HG03378 (cell line): ENCODE measurements at regions not wholly inside any gene's neighbourhood (a gene's known extent, or its start where the extent isn't known, plus 50 kb on each side); places are given as distances from the start of the nearest gene placed in this dataset.

Experiments
- ATAC-seq: cut with Tn5 transposase; IDR thresholded peaks from one replicate; pipeline ENCODE4 v1.9.1; 2021; ENCODE audit warnings: mild to moderate bottlenecking, moderate library complexity; ENCODE audit not compliant: unreplicated experiment

DNA sequence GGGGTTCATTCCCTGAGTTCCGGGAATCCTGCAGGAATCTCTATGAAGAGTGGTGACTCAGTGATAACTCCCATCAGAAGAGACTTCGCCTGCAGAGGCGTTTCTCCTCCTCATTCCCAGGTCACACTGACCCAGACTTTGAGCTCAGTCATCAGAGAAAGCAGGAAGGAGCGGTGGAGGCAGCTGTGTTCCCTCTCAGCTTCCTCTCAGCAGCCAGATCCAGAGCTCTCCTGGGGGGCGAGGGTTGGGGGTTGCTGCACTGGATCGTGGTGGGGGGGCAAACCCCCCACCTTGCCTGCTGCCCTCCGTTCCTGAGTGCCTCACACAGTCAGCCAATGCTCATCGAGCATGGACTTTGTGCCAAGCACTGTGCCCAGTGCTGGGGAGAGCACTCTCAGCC, 271.2 kb downstream of the CBLN1 start:
- no peak for ATAC-seq

- ATAC-seq, result no peak
Measured at GRCh38 chr16:49009204-49009603, 272.4 kb downstream of the CBLN1 start.

DNA sequence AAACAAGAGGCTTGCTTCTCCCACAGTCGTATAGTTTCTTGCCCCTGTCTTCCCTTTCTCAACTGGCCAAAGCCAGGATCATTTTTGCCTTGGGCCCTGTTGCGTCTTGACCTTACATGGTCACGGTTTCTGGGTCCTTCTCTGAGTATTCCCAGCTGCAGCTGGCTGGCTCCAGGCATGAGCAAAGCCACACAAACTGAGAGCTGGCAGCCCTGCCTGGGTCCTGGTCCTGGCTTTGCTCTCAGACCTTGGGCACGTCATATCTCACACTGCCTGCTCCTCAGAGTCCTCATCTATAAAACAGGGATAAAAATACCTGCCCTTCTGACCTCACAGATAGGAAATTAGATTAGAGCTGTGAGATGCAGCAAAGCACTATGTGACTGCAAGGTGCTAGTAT, 277.6 kb downstream of the CBLN1 start:
- no peak for ATAC-seq

DNA sequence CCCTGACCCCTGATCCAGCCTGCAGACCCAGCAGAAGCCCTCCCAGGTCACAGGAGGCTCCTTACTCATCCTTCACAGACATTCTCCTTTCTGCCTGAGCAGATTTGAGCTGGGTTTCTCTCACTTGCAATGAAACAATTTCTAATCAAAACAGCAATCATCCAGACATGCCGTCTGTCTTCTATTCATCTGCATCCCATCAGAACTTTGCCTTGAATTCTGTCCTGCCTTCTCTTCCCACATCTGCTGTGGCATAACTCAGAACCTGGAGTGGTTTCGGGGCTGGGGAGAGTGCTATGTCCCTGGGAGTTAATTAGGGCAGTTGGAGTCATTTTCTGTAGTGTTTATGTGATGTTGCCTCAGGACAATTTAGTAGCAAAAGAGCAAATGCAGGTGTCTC, 278.6 kb downstream of the CBLN1 start:
- ATAC-seq, result no peak

- ATAC-seq, result no peak
Measured at GRCh38 chr16:49000594-49000993, 281.0 kb downstream of the CBLN1 start.

DNA sequence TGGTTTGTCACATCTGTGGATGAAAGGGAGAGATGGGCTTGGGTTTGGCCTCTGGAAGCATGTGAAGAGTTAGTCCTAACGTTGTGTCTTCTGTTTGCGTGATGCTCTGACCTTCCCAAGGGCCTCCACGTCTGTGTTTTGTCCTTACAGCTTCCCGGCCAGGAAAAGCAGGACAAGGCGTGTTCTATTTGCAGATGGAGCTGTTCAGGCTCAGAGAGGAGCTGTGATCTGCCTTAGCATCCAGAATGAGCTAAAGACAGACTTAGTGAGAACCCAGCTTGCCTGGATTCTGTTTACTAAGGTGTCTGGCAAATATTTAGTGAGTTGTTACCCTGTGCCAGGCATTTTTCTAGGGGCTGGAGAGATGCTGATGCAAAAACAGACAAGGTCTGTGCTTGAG, 282.1 kb downstream of the CBLN1 start:
- no peak for ATAC-seq

- no peak for ATAC-seq
Measured at GRCh38 chr16:48999044-48999443, 282.6 kb downstream of the CBLN1 start.

DNA sequence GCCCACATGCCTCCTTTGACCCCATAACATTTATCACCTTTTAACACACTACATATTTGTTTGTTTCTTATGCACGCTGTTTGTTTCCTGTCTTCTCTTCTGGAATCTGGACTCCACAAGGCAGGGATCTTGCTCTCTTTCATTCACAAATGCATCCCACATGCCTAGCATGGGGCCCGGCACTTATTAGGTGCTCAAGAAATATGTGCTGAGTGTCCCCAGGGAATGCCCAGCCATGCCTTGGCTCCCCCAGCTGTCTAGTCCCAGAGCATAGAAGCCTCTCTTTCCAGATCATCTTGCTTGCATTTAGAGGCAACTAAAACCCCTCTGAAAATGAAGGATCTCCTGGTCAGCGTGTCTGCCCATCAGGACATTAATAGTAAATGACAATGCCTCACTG, 283.7 kb downstream of the CBLN1 start:
- ATAC-seq, result no peak

GRCh38 chr16:48997081-48997615, 284.5 kb downstream of the CBLN1 start:
- ATAC-seq, result no peak

GRCh38 chr16:48978501-48978900, 303.1 kb downstream of the CBLN1 start:
- no peak for ATAC-seq

- ATAC-seq, result no peak
Measured at GRCh38 chr16:48972236-48972635, 309.4 kb downstream of the CBLN1 start.

GRCh38 chr16:48971571-48972077, 310.0 kb downstream of the CBLN1 start:
- no peak for ATAC-seq

DNA sequence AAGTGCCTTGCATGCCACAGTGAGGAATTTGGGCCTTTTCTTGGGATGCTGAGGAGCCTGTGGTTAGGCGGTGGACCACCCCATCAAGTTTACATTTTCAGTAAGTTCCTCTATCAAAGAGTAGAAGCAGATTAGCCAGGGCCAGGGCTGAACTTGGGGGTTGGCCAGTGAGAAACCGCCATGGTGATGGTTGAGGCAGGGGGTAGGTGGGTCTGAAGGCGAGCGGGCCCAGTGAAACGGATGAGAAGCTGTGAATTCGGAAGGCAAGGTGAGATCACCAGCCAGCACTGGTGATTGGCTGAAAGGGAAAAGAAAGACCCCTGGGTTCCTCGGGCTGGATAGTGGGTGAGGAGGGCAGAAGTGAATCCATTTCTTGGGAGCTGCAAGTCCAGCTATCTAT, 311.4 kb downstream of the CBLN1 start:
- ATAC-seq, result no peak

GRCh38 chr16:48969611-48970010, 312.0 kb downstream of the CBLN1 start:
- no peak for ATAC-seq

DNA sequence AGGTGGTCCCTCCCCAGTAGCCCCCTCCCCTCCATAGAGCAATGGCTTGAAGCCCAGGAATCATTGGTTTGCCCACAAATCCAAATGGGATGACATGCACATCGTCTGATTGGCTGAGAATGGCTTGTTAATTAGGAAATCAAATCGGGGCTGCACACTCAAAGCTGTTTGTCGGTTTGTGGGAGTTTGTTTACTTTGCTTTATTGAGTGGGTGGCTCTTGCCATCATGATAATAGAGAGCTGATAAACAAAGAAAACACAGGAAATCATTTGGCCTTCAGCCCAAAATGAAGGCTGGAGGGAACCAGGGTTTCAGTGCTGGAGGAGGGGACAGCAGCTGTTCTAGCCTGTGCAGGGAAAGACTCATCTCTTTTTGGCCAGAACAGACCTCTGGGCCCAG, 316.3 kb downstream of the CBLN1 start:
- no peak for ATAC-seq

DNA sequence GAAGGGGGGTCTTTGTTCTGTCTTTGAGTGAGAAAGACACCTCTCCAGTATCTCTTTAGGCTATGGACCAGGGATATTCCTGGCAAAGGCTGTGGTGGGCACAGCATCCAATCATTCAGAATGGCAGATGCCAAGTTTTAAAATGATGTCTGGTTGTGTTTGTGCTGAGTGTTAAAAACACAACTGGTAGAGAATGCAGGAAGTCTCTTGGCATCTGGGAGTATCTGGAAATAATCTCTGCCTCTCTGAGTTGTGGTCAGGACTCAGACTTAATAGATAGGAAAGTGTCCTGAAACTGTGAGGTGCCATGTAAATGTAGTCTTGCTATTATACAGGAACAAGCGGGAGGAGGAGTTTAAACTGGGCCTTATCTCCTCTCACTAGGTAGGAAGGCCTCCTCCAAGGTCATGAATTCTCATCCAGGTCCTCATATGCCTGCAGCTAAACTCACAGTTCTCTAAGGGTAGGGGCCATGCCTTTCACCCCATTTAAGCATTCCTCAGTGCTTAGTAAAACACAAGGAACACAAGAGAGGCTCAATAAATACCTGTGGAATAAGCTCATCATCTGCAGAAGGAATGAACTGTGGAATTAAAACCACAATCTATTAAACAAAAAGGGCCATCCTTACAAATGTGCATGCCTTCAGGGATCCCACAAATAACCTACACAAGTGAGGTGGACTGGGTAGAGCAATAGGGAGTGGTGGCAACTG, 317.6 kb downstream of the CBLN1 start:
- ATAC-seq, result no peak

GRCh38 chr16:48963306-48963705, 318.3 kb downstream of the CBLN1 start:
- ATAC-seq, result no peak

- ATAC-seq, result no peak
Measured at GRCh38 chr16:48961546-48961945, 320.1 kb downstream of the CBLN1 start.

DNA sequence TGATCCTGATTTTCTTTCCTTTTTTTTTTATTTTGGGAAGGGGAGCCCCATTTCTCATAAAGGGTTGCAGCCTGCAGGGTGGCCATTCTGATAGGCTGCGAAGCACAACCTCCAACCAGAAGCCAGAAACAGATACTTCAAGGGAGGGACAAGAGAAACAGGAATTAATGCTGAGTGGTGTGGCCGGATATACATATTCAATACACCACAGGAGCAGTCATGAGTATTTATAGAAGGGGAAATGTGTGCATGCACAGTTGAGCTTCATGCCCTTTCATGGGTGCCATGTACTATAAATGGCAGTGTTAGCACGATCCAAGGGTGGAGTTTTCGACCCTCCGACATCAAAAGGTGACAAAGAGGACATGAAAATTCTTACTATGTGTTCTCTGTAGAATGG, 320.8 kb downstream of the CBLN1 start:
- no peak for ATAC-seq

GRCh38 chr16:48959747-48960146, 321.9 kb downstream of the CBLN1 start:
- ATAC-seq, result no peak

DNA sequence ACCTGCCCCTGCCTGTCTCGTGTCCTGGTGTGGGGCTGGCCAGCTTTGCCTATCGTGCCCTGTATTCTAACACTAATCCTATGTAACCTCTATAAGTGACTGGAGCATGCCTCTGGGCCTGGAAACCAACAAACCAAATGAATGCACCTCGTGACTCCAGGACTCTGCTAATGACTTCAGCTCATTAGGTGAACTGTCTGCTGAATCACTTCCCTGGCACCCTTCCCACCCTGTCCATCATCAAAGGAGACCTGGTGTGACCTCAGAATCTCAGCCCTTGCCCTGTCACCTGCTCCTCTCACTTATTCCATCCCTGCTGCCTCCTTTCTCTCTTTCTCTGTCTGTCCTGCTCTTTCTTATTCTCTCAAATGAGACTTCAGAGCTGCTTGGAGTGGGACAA, 322.4 kb downstream of the CBLN1 start:
- ATAC-seq, result no peak

DNA sequence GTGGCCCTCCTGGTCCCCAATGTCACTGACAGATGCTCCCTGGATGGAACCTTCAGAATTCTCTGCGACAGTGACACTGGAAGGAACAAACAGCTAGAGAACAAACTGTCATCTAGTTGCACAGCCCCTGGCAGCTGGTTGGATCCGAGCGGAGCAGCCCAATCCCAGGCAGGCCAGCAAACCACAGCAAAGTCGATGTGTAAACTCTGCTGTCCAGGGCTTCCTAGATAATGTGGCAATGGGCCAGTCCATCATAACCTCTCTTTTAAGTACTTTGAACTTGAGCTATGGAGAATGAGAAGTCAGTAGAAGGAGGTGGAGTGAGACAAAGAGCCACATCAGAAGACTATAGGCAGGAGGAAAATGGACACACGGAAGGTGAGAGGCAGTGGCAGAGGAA, 323.0 kb downstream of the CBLN1 start:
- no peak for ATAC-seq

DNA sequence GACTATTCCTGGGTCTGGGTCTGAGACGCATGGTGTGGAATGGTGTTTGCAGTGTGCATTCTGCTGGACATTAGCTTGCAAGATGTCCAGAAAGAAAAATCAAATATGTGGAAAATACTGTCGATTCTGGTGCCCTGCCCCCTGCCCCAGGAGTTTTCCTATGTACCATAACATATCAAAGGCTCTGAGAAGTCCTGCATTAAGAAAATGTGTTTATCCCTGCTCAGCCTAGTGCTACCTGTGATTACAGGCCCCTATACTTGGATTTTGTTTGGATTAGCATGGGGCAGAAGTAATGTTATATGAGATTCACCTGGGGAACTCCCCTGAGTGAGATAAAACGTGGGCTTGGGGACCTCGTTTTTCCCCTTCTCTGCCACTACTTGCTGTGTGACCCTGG, 325.0 kb downstream of the CBLN1 start:
- no peak for ATAC-seq
